ENCODE measurements at regions not wholly inside any gene's neighbourhood (a gene's known extent, or its start where the extent isn't known, plus 50 kb on each side); places are given as distances from the start of the nearest gene placed in this dataset.

GRCh38 chr1:187629075-187629474, 800.3 kb downstream of the PLA2G4A start:
- TF ChIP-seq CTCF (conservative IDR thresholded peaks at IDR 0.05; ENCODE audit: low read depth in 2 of 2) (no peak), POLR2AphosphoS5 (IDR thresholded peaks at IDR 0.05; ENCODE audit: low read depth) (no peak), EZH2 (IDR thresholded peaks at IDR 0.05; ENCODE audit: low read depth, unreplicated experiment) (no peak), EZH2phosphoT487 (IDR thresholded peaks at IDR 0.05; ENCODE audit: unreplicated experiment) (no peak), CREB1 (CRISPR knock-in tag; IDR thresholded peaks at IDR 0.05; ENCODE audit: low read depth) (no peak)

All from GM23338 (cell line).